WERI-Rb-1 (cell line): ENCODE measurements at regions not wholly inside any gene's neighbourhood (a gene's known extent, or its start where the extent isn't known, plus 50 kb on each side); places are given as distances from the start of the nearest gene placed in this dataset.

Experiments
- DNase-seq: peaks from one replicate; pipeline ENCODE4 v3.0.0-alpha.2; 2020
- H3K27ac ChIP-seq: fragments of 250-450 bp; sonication (Bioruptor Pico); 2 replicates; pipeline ENCODE4 v1.5.1; 2020; ENCODE audit warnings: mild to moderate bottlenecking, moderate library complexity
- H3K27me3 ChIP-seq: fragments of 250-450 bp; sonication (Bioruptor Pico); 2 replicates; pipeline ENCODE4 v1.5.1; 2021; ENCODE audit warnings: mild to moderate bottlenecking, low read depth, moderate library complexity; ENCODE audit not compliant: insufficient read depth, severe bottlenecking
- H3K36me3 ChIP-seq: fragments of 250-450 bp; sonication (Bioruptor Pico); 2 replicates; pipeline ENCODE4 v1.5.1; 2020; ENCODE audit warnings: mild to moderate bottlenecking, moderate library complexity
- H3K4me3 ChIP-seq: 2 replicates; pipeline ENCODE4 v1.5.1; 2011; ENCODE audit warnings: low read depth, mild to moderate bottlenecking, control low read depth, low read length
- H3K9me3 ChIP-seq: fragments of 250-450 bp; sonication (Bioruptor Pico); 2 replicates; pipeline ENCODE4 v1.5.1; 2021; ENCODE audit warnings: mild to moderate bottlenecking, moderate library complexity; ENCODE audit not compliant: severe bottlenecking
- CTCF ChIP-seq: IDR thresholded peaks from 2 replicates; pipeline ENCODE4 v1.5.1; 2011; ENCODE audit warnings: low read depth, mild to moderate bottlenecking, control low read depth, inconsistent platforms, low read length

- Histone ChIP-seq H3K4me3 (no peak overlapping the region), H3K27ac (no peak overlapping the region; the same call in 1 of the 2 replicates), H3K36me3 (no peaks in the 10 kb centered on the region), H3K27me3 (no peaks in the 10 kb centered on the region), H3K9me3 (no peaks in the 10 kb centered on the region)
- TF ChIP-seq CTCF, result no peak
- no peak for DNase-seq
Measured at GRCh38 chr13:34619326-34619725, 322.7 kb upstream of the NBEA start.

GRCh38 chr13:34620074-34620850 lies 321.8 kb upstream of the NBEA start:
- no peaks in the 10 kb centered on the region for H3K9me3 ChIP-seq
- no peaks in the 10 kb centered on the region for H3K36me3 ChIP-seq
- DNase-seq, result peak; percentile 45
- peak overlapping the region; percentile 29 for H3K4me3 ChIP-seq
- peak overlapping the region; percentile 77 for H3K27ac ChIP-seq
- no peak for TF ChIP-seq CTCF
- H3K27me3 ChIP-seq, result no peaks in the 10 kb centered on the region

GRCh38 chr13:34620862-34621261 lies 321.2 kb upstream of the NBEA start:
- no peaks in the 10 kb centered on the region for H3K36me3 ChIP-seq
- DNase-seq, result peak; percentile 30
- TF ChIP-seq CTCF, result no peak
- no peaks in the 10 kb centered on the region for H3K27me3 ChIP-seq
- peak overlapping the region; percentile 77 for H3K27ac ChIP-seq
- H3K9me3 ChIP-seq, result no peaks in the 10 kb centered on the region
- peak overlapping the region; percentile 29 for H3K4me3 ChIP-seq

- Histone ChIP-seq H3K27ac (no peak overlapping the region), H3K36me3 (no peaks in the 10 kb centered on the region), H3K4me3 (no peak overlapping the region), H3K9me3 (no peaks in the 10 kb centered on the region), H3K27me3 (no peaks in the 10 kb centered on the region)
- no peak for TF ChIP-seq CTCF
- no peak for DNase-seq
Measured at GRCh38 chr13:34623331-34623730, 318.7 kb upstream of the NBEA start.

GRCh38 chr13:34627509-34628208 lies 314.4 kb upstream of the NBEA start:
- H3K4me3 ChIP-seq, result no peak overlapping the region
- H3K9me3 ChIP-seq, result no peaks in the 10 kb centered on the region
- no peaks in the 10 kb centered on the region for H3K36me3 ChIP-seq
- H3K27ac ChIP-seq, result no peak overlapping the region
- TF ChIP-seq CTCF, result no peak
- no peaks in the 10 kb centered on the region for H3K27me3 ChIP-seq
- DNase-seq, result no peak
